HFFc6 (cell line): ENCODE measurements at regions not wholly inside any gene's neighbourhood (a gene's known extent, or its start where the extent isn't known, plus 50 kb on each side); places are given as distances from the start of the nearest gene placed in this dataset.

ENCODE experiments used
- DNase-seq: peaks from one replicate; pipeline ENCODE4 v3.0.0-alpha.2; 2018
- H3K27ac Mint-ChIP-seq: 2 replicates; pipeline ENCODE4 v1.8.0; 2020; ENCODE audit warnings: mild to moderate bottlenecking, mixed read lengths
- H3K27me3 Mint-ChIP-seq: 2 replicates; pipeline ENCODE4 v1.8.0; 2021; ENCODE audit warnings: mild to moderate bottlenecking, moderate library complexity, mixed read lengths; ENCODE audit not compliant: insufficient read depth
- H3K36me3 Mint-ChIP-seq: 2 replicates; pipeline ENCODE4 v1.8.0; 2021; ENCODE audit warnings: low read depth, mixed read lengths
- H3K4me1 Mint-ChIP-seq: 2 replicates; pipeline ENCODE4 v1.8.0; 2020; ENCODE audit warnings: low read depth, mixed read lengths
- H3K4me3 Mint-ChIP-seq: 2 replicates; pipeline ENCODE4 v1.8.0; 2020; ENCODE audit warnings: mild to moderate bottlenecking, moderate library complexity, mixed read lengths
- H3K9me3 Mint-ChIP-seq: 2 replicates; pipeline ENCODE4 v1.8.0; 2020; ENCODE audit warnings: mild to moderate bottlenecking, mixed read lengths
- TF ChIP-seq, protein P1 (sequence below): fragments of 200-600 bp; sonication (generic); IDR thresholded peaks from 2 replicates; pipeline ENCODE4 v1.5.0; 2021; ENCODE audit warnings: antibody characterized with exemption, mild to moderate bottlenecking

DNA sequence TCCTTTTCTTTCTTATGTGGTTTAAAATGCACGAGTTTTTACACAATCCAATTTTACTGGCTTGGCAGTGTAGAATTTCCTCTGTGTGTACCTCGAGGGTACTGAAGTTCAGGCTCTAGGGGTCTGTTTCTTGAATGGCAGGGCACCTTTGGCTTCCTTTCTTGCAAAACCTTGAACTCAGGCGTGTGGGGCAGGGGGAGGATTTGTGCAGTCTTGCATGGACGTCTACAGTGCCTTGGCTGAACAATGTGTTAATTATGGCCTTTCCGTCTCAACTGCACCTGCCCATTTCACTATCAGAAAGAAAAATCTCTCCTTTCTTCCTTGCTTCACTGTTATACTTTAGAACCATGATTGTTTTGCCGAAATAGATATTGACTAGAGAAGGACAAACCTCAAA lies 570.9 kb downstream of the INHBA start:
- TF ChIP-seq, protein P1, sequence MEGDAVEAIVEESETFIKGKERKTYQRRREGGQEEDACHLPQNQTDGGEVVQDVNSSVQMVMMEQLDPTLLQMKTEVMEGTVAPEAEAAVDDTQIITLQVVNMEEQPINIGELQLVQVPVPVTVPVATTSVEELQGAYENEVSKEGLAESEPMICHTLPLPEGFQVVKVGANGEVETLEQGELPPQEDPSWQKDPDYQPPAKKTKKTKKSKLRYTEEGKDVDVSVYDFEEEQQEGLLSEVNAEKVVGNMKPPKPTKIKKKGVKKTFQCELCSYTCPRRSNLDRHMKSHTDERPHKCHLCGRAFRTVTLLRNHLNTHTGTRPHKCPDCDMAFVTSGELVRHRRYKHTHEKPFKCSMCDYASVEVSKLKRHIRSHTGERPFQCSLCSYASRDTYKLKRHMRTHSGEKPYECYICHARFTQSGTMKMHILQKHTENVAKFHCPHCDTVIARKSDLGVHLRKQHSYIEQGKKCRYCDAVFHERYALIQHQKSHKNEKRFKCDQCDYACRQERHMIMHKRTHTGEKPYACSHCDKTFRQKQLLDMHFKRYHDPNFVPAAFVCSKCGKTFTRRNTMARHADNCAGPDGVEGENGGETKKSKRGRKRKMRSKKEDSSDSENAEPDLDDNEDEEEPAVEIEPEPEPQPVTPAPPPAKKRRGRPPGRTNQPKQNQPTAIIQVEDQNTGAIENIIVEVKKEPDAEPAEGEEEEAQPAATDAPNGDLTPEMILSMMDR, result no peak
- H3K4me1 Mint-ChIP-seq, result peaks cover 16% of the 10 kb centered on the region
- H3K27ac Mint-ChIP-seq, result no peak overlapping the region
- no peaks in the 10 kb centered on the region for H3K36me3 Mint-ChIP-seq
- no peaks in the 10 kb centered on the region for H3K9me3 Mint-ChIP-seq
- no peak overlapping the region for H3K4me3 Mint-ChIP-seq
- no peak for DNase-seq
- peaks cover 1% of the 10 kb centered on the region; the same call in 1 of the 2 replicates for H3K27me3 Mint-ChIP-seq

DNA sequence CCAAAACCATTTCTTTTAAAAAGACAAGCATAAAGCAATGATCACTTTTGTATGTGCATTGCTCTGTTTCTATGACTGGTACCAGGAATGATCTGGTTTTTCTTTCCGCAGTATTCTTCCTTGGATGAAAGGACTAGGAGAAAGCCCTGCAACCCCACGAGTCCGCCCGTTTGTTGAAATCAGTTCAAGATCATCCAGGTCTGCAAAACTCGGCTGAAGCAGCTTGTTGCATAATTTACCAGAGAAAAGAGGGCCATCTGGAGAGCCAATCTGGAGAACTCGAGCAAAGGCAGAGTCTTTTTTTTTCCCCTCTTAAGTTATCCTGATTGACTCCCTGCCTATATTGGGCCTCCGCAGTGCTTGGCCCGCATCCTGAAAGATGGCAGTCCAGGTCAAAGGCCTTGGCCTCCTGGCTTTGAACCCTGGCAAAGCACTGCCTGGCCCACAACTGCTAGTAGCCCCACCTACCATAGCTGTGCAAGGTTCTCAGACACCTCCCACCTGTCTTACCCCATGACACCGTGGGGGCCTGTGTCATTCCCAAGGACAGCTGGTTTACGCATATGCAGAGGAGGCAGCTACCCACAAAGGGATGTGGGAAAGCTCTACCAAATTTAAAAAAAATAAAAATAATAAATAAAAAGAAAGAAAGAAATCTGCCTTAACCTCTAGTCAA lies 572.2 kb downstream of the INHBA start:
- Mint-ChIP-seq H3K27ac (no peak overlapping the region), H3K4me1 (peaks cover 16% of the 10 kb centered on the region), H3K36me3 (no peaks in the 10 kb centered on the region), H3K9me3 (no peaks in the 10 kb centered on the region), H3K4me3 (no peak overlapping the region), H3K27me3 (no peaks in the 10 kb centered on the region)
- TF ChIP-seq, protein P1, result no peak
- DNase-seq, result no peak

DNA sequence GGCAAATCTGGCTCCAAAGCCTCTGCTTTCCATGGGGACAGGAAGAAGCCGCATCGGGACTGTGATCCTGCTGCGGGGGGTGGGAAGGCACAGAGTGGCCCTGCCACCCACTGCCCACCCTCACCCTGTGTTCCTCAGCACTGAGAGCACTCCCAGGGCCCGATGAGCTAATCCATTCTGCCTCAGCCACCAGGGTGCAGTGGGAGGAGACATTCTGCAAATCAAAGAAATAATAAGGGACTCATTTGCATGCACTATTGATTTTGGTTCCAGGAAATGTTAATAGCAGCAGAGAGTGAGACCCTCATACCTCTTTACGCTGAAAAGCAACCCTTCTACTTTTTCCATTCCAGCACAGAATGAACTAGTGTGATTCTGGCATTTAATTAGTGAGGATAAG lies 572.8 kb downstream of the INHBA start:
- Mint-ChIP-seq H3K36me3 (no peaks in the 10 kb centered on the region), H3K27me3 (no peaks in the 10 kb centered on the region), H3K4me1 (peaks cover 15% of the 10 kb centered on the region), H3K9me3 (no peaks in the 10 kb centered on the region), H3K27ac (no peak overlapping the region), H3K4me3 (no peak overlapping the region)
- DNase-seq, result no peak
- TF ChIP-seq, protein P1, result no peak

DNA sequence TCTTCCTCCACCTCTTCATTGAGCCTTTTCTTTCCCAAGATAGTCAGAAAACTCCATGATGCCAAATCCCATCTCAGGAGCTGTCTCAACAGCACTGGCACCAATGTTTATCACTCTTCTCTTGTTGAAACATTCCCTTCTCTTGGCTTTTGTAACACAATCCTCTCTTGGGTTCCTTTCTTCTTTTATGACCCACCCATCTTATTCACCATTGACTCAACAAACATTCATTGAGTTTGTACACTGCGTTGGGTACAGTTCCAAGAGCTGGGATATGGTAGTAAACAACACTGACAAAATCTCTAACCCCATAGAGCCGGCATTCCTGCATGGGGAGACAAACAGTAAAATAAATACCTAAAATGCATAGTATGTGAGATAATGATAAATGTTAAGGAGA lies 577.5 kb downstream of the INHBA start:
- Mint-ChIP-seq H3K4me1 (peaks cover 11% of the 10 kb centered on the region), H3K9me3 (no peaks in the 10 kb centered on the region)

DNA sequence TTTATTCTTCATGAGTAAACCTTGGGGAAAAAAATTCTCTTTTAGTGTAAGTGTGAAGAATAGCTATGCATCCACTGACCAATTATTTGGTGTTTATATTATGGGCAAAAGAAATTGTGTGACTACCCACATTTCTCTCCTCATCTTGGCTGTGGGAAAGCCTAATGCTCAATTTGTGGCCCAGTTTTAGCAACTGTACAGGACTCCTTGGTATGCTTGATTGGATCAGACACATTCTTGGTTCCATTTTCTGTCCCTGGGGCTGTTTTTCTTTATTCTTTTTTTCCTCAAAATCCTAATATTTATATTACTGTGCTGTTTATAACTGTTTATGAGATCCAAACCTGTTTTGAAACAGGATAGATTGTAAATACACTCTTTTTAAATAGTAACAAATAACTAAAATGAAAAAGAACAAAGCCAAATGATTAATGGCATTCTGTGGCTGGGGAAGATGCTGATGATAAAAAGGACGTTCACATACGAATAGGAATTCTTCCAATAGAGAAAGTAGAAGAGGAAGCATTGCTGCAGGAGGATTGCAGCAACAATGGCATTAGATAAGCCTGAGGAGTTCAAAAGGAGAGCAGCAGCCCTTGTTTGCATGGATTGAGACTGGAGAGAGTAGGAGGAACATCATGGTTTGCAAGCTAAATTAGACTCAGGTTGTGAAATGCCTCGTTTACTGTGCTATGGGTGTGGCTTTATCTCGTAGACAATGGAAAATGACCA lies 580.5 kb downstream of the INHBA start:
- TF ChIP-seq, protein P1, result no peak
- Mint-ChIP-seq H3K27me3 (no peaks in the 10 kb centered on the region), H3K4me3 (no peak overlapping the region), H3K4me1 (peaks cover 11% of the 10 kb centered on the region), H3K36me3 (peaks cover 5% of the 10 kb centered on the region; the same call in 1 of the 2 replicates), H3K9me3 (no peaks in the 10 kb centered on the region), H3K27ac (no peak overlapping the region)
- DNase-seq, result no peak

More for the DNA sequence above, 577.5 kb downstream of the INHBA start:
- no peak for DNase-seq
- TF ChIP-seq, protein P1, result no peak
- no peaks in the 10 kb centered on the region for H3K36me3 Mint-ChIP-seq
- H3K4me3 Mint-ChIP-seq, result no peak overlapping the region
- no peak overlapping the region for H3K27ac Mint-ChIP-seq
- H3K27me3 Mint-ChIP-seq, result no peaks in the 10 kb centered on the region
